Stimulated activated naive CD4-positive, alpha-beta T cell treated with Interleukin-2 at 50 U/mL for 16 hours (primary cell): ENCODE measurements at regions not wholly inside any gene's neighbourhood (a gene's known extent, or its start where the extent isn't known, plus 50 kb on each side); places are given as distances from the start of the nearest gene placed in this dataset.

ENCODE experiments used
- DNase-seq: peaks from one replicate; lab custom pipeline; 2025; lab: John Stamatoyannopoulos, UW

- DNase-seq, result no peak
Observed at GRCh38 chr11:79747406-79747805, 306.6 kb upstream of the TENM4 start.

- no peak for DNase-seq
Observed at GRCh38 chr11:79744941-79745340, 304.1 kb upstream of the TENM4 start.

- DNase-seq, result no peak
Observed at GRCh38 chr11:79742176-79742575, 301.3 kb upstream of the TENM4 start.

- DNase-seq, result no peak
Observed at GRCh38 chr11:79739591-79739990, 298.8 kb upstream of the TENM4 start.

GRCh38 chr11:79727221-79727620 is 286.4 kb upstream of the TENM4 start:
- no peak for DNase-seq

GRCh38 chr11:79720115-79720514 is 279.3 kb upstream of the TENM4 start:
- no peak for DNase-seq

GRCh38 chr11:79708319-79708932 is 267.6 kb upstream of the TENM4 start:
- DNase-seq, result no peak

GRCh38 chr11:79705648-79706047 is 264.8 kb upstream of the TENM4 start:
- no peak for DNase-seq

GRCh38 chr11:79702303-79702702 is 261.5 kb upstream of the TENM4 start:
- no peak for DNase-seq

GRCh38 chr11:79699246-79699645 is 258.4 kb upstream of the TENM4 start:
- DNase-seq, result no peak

GRCh38 chr11:79697905-79698304 is 257.1 kb upstream of the TENM4 start:
- no peak for DNase-seq

GRCh38 chr11:79694368-79694767 is 253.5 kb upstream of the TENM4 start:
- DNase-seq, result no peak

- DNase-seq, result no peak
Observed at GRCh38 chr11:79691445-79691844, 250.6 kb upstream of the TENM4 start.

- no peak for DNase-seq
Observed at GRCh38 chr11:79686703-79687419, 246.0 kb upstream of the TENM4 start.

GRCh38 chr11:79683930-79684329 is 243.1 kb upstream of the TENM4 start:
- no peak for DNase-seq

GRCh38 chr11:79678780-79679452 is 238.1 kb upstream of the TENM4 start:
- no peak for DNase-seq

- DNase-seq, result no peak
Observed at GRCh38 chr11:79676396-79676795, 235.6 kb upstream of the TENM4 start.

GRCh38 chr11:79675081-79675480 is 234.3 kb upstream of the TENM4 start:
- no peak for DNase-seq

GRCh38 chr11:79672786-79673185 is 232.0 kb upstream of the TENM4 start:
- DNase-seq, result no peak

- no peak for DNase-seq
Observed at GRCh38 chr11:79671401-79671800, 230.6 kb upstream of the TENM4 start.

- no peak for DNase-seq
Observed at GRCh38 chr11:79670882-79671281, 230.1 kb upstream of the TENM4 start.

GRCh38 chr11:79668575-79668974 is 227.7 kb upstream of the TENM4 start:
- no peak for DNase-seq

- no peak for DNase-seq
Observed at GRCh38 chr11:79667380-79667779, 226.6 kb upstream of the TENM4 start.
